PC-9 (cell line): ENCODE measurements at regions not wholly inside any gene's neighbourhood (a gene's known extent, or its start where the extent isn't known, plus 50 kb on each side); places are given as distances from the start of the nearest gene placed in this dataset.

Source experiments
- CTCF ChIP-seq: fragments of 200-600 bp; sonication (generic); conservative IDR thresholded peaks from 2 replicates; pipeline ENCODE4 v1.6.1; 2017; ENCODE audit warnings: mixed run types, antibody characterized with exemption, mild to moderate bottlenecking, moderate library complexity
- EZH2 ChIP-seq: fragments of 200-600 bp; sonication (generic); IDR thresholded peaks from 2 replicates; pipeline ENCODE4 v1.8.0; 2017; ENCODE audit warnings: antibody characterized with exemption, low read depth

GRCh38 chr7:46637793-46638735, 717.0 kb upstream of the IGFBP3 start:
- TF ChIP-seq CTCF (no peak), EZH2 (no peak)
